VCaP (cell line): ENCODE measurements at regions not wholly inside any gene's neighbourhood (a gene's known extent, or its start where the extent isn't known, plus 50 kb on each side); places are given as distances from the start of the nearest gene placed in this dataset.

Experiments
- H3K27ac ChIP-seq: fragments of 450-650 bp; 2 replicates; pipeline ENCODE4 v1.5.1; 2017
- CTCF ChIP-seq: fragments of 450-650 bp; conservative IDR thresholded peaks from 2 replicates; pipeline ENCODE4 v1.5.1; 2017; ENCODE audit warnings: mild to moderate bottlenecking, moderate library complexity

- no peak overlapping the region; the same call in 1 of the 2 replicates for H3K27ac ChIP-seq
- no peak for TF ChIP-seq CTCF
These were observed 118.8 kb upstream of the IRF2BP2 start for GRCh38 chr1:234728740-234729139.

GRCh38 chr1:234727018-234727940 lies 117.3 kb upstream of the IRF2BP2 start:
- no peak for TF ChIP-seq CTCF
- H3K27ac ChIP-seq, result peak overlapping the region; percentile 99

GRCh38 chr1:234726359-234726943 lies 116.5 kb upstream of the IRF2BP2 start:
- H3K27ac ChIP-seq, result peak overlapping the region; percentile 99
- no peak for TF ChIP-seq CTCF

GRCh38 chr1:234725177-234726132 lies 115.5 kb upstream of the IRF2BP2 start:
- no peak for TF ChIP-seq CTCF
- peak overlapping the region; percentile 99 for H3K27ac ChIP-seq

GRCh38 chr1:234724516-234725176 lies 114.7 kb upstream of the IRF2BP2 start:
- TF ChIP-seq CTCF, result no peak
- H3K27ac ChIP-seq, result peak overlapping the region; percentile 99

- peak overlapping the region; percentile 99 for H3K27ac ChIP-seq
- no peak for TF ChIP-seq CTCF
These were observed 113.1 kb upstream of the IRF2BP2 start for GRCh38 chr1:234722904-234723720.
